Limb (tissue), 2 donors: ENCODE measurements at regions not wholly inside any gene's neighbourhood (a gene's known extent, or its start where the extent isn't known, plus 50 kb on each side); places are given as distances from the start of the nearest gene placed in this dataset.

Experiments used
- DNase-seq, 2 donors: peaks; one replicate each; pipeline ENCODE4 v3.0.0-alpha.2; 2016; ENCODE audit errors: extremely low spot score in 2 of 2

- no peak for DNase-seq
Measured at GRCh38 chr14:29216268-29217232, 450.0 kb downstream of the FOXG1 start.

GRCh38 chr14:29217813-29218450 lies 451.3 kb downstream of the FOXG1 start:
- DNase-seq: no peak

GRCh38 chr14:29220072-29220471 lies 453.5 kb downstream of the FOXG1 start:
- no peak for DNase-seq

DNA sequence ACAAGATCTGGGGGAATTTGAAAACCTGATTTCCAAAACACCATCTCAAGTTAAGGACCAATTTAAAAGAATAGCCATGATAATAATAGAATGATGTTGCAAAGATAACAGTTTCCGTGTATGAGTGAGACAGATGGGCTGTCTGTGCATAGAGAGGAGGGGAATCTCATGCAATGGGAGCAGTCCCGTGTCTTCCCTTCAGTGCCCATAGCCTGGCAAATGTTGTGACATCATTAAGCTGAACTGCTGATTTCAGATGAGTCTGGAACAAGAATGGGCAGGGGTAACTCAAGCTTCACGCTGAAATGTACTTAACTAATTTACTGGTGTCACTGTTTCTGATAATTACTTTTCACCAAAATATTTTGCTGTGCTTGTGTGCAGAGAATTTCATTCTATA lies 454.0 kb downstream of the FOXG1 start:
- no peak for DNase-seq

GRCh38 chr14:29222006-29222405 lies 455.4 kb downstream of the FOXG1 start:
- DNase-seq: no peak

GRCh38 chr14:29222671-29223268 lies 456.2 kb downstream of the FOXG1 start:
- peak; percentile 27 to 48 for DNase-seq

DNA sequence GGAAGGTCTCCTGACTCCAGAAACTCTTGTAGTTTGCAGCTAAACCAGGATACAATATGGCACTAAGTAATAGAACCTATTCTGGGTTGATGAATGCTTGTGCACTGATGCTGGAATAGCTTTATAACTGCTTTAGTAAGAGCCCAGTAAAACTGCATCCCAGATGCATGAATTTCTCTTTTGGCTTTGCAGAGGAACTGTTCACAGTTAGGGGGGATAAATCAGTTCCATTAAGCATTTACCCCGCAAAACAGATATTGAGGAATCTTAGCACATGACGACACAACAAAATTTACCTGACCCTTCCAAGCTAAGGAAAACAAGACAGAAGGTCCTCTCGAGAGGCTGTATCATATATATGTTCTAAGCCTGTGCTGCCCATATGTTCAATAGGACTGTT lies 457.4 kb downstream of the FOXG1 start:
- DNase-seq: no peak

- no peak for DNase-seq
Measured at GRCh38 chr14:29227631-29228030, 461.0 kb downstream of the FOXG1 start.

DNA sequence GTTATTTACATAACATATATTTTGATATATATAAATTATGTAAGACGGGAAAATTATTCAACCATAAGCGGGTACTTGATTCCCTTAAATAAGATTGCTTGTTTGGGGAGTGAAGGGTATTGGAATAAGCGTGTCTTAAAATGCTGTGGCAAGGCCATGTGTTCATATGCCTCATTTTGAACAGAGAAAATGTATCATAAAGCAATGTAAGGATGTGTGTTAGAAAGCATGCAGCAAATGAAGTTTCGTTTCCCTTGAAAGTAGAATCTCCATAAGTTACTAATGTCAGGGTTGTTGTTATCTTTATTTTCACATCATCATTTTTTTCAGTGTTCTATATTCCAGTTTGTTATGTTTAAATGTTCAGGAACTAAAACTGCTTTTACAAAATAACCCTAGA lies 465.6 kb downstream of the FOXG1 start:
- no peak for DNase-seq

GRCh38 chr14:29232711-29233110 lies 466.1 kb downstream of the FOXG1 start:
- no peak for DNase-seq

DNA sequence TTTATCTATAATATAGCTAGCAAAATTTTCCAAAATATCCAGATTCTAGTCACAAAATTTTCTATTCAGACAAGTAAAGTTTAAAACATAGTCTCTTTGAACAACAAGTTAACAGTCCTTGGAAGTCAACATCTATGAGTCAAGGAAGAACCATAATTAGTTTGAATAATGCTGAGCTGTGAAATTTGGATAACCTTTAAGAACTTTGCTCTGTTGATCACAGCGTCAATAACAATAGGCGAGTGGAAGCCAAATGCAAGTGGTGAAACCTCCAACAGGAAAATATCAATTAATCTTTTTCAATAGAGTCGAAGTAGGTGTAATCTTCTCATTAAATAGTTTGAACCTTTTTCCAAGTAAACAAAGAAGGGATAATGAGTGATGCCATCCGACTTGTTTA lies 466.6 kb downstream of the FOXG1 start:
- no peak for DNase-seq

DNA sequence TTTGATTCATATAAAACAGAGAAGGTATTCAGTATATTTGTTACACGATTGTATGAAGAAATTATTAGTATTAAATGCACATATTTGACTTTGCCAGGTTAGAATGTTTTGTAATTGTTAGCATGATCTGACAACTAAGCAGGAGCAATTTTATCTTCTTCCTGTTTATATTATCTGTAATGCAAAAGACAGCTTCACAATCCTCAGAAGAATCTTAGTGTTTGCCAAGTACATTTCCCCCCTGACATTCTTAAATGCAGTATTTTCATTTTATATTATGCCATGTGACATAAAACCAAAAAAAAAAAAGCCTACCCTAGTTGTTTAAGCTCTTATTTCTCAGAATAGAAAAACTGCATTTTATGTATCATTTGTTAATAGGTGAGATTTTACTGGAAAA lies 469.4 kb downstream of the FOXG1 start:
- DNase-seq: no peak

DNA sequence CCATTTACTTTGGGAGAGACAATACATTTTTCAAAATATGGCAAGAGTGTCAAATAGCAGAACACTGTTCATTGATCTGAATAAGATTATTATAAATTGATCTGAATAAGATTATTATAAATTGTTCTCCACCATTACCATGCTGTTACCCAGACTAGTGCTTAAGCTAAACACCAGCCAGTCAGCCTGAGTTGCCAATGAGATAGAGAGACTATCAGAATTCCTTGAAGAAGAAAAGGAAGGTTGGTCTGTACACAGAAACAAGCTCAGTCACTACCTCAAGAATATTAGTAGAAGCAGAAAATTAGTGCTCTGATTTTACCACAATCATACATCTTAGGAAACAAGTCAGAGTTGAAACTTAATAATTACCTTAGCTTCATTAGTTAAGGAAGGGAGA lies 469.8 kb downstream of the FOXG1 start:
- DNase-seq: no peak

GRCh38 chr14:29236848-29237247 lies 470.3 kb downstream of the FOXG1 start:
- DNase-seq: peak in 1 of 2 donors; percentile 13

DNA sequence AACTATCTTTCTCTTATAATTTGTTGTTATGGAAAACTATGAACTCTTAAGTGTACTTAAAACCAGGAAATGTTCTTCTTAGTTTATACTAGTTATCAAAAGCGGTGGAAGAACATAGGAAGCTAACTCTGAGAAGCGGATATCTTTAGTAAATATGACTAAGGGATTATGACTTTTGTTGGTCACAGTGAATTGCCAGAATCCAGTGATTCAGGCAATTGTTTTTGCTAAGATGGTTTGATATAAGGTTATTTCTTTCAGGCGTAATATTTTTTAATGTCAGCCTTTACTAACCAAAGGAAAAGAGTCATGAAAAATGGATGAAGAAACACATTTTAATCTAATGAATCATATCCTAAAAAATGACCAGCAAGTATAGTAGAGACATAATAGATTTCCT lies 473.5 kb downstream of the FOXG1 start:
- DNase-seq: no peak

- DNase-seq: no peak
Measured at GRCh38 chr14:29242755-29243754, 476.5 kb downstream of the FOXG1 start.

DNA sequence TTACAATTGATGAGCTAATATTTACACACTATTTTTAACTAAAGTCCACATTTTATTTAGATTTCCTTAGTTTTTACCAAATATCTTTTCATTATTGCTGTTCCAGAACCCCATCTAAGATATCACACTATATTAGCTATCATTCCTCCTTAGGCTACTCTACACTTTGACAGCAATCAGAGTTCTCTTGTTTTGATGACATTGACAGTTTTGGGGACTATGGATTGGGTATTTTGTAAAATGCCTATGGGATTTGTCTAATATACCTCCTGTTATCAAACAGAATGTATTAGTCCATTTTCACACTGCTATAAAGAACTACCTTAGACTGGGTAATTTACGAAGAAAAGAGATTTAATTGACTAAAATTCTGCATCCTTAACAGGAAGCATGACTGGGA lies 489.1 kb downstream of the FOXG1 start:
- no peak for DNase-seq

DNA sequence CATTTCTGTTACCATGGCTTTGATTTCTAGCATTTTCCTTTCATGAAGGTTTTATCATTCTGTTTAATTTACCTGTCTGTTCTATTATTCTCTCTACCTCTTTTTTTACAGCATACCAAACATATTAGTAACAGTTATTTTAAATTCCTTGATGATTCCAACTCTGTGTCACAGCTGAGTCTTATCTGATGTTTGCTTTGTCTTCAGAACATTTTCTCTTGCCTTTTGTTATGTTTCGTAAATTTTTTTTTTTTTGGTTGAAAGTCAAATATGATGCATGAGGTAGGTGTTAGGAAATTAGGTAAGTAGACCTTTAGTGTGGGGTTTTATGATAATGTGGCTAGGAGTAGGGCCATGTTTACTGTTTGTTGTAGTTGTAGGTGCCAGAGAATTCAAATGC lies 496.4 kb downstream of the FOXG1 start:
- no peak for DNase-seq

DNA sequence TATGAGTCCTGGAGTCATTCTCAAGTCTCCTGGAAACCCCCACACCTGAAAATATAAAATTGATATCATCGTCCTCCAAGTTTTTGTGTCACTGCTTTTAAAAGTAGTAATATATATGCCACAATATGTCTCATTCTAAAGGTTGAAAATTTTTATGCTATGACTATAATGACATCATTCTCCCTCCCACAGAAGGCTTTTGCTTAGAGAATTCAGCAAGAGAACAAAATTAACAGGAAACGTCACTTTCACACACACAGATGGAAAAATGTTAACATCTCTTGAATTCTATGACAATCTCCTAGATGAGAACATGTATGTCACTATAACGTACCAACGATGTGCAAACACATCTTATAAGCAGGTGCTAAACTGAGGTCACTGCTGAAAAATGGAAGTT lies 498.3 kb downstream of the FOXG1 start:
- no peak for DNase-seq

DNA sequence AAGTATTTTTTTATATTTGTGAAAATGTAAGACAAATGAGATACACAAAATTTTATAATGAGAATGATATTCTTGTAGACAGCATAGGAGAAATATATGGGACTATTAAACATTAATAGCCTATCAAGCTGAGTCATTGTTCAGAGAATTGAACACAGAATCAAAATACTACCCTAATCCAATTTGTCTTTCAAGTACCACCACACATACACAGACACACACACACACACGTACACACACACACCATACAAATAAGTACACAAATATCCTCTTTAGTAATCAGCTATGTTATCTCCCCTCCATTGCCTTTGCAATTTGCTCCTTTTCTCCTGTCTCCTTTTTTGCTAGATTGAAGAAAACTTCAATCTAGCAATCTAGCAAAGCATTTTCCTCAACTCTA lies 499.3 kb downstream of the FOXG1 start:
- DNase-seq: no peak

GRCh38 chr14:29271669-29272068 lies 505.1 kb downstream of the FOXG1 start:
- DNase-seq: no peak
